Neural cell (in vitro differentiated cells): ENCODE measurements at regions not wholly inside any gene's neighbourhood (a gene's known extent, or its start where the extent isn't known, plus 50 kb on each side); places are given as distances from the start of the nearest gene placed in this dataset.

Experiments
- EP300 ChIP-seq: fragments of 450-650 bp; conservative IDR thresholded peaks from 2 replicates; pipeline ENCODE4 v1.6.1; 2014; ENCODE audit warnings: antibody characterized with exemption, mild to moderate bottlenecking, moderate library complexity; ENCODE audit not compliant: poor library complexity, severe bottlenecking
- EZH2 ChIP-seq: fragments of 200-600, 300-800 bp; shearing (Covaris generic), sonication (generic); IDR thresholded peaks from 2 replicates; pipeline ENCODE4 v1.6.1; 2014; ENCODE audit warnings: antibody characterized with exemption, low read length, borderline replicate concordance, mild to moderate bottlenecking; ENCODE audit not compliant: insufficient read depth, poor library complexity, severe bottlenecking
- RAD21 ChIP-seq: fragments of 450-650 bp; conservative IDR thresholded peaks from 2 replicates; pipeline ENCODE4 v1.6.1; 2014; ENCODE audit warnings: antibody characterized with exemption, mild to moderate bottlenecking, moderate library complexity
- TF ChIP-seq, protein P1 (sequence below): fragments of 450-650 bp; IDR thresholded peaks from 2 replicates; pipeline ENCODE4 v1.5.1; 2014; ENCODE audit warnings: antibody characterized with exemption, mild to moderate bottlenecking, moderate library complexity; ENCODE audit not compliant: poor library complexity, severe bottlenecking
- TF ChIP-seq, protein P2 (sequence below): IDR thresholded peaks from 2 replicates; pipeline ENCODE4 v1.6.1; 2012; ENCODE audit warnings: borderline replicate concordance

DNA sequence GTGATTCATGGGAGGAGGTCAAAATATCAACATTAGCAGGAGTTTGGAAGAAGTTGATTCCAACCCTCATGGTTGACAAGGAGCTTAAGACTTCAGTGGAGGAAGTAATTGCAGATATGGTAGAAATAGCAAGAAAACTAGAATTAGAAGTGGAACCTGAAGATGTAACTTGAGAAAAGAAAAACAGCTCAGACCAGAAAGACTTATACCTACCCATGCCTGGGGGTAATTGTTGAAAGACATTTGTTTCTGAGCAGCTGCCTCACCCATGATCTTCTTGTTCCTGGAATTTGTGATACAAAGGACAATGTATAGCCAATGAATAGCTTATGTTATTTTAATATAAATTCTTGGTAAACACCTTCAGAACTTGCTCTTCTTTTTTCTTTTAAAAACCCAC, 128.6 kb downstream of the LRIG2 start:
- TF ChIP-seq, protein P1, sequence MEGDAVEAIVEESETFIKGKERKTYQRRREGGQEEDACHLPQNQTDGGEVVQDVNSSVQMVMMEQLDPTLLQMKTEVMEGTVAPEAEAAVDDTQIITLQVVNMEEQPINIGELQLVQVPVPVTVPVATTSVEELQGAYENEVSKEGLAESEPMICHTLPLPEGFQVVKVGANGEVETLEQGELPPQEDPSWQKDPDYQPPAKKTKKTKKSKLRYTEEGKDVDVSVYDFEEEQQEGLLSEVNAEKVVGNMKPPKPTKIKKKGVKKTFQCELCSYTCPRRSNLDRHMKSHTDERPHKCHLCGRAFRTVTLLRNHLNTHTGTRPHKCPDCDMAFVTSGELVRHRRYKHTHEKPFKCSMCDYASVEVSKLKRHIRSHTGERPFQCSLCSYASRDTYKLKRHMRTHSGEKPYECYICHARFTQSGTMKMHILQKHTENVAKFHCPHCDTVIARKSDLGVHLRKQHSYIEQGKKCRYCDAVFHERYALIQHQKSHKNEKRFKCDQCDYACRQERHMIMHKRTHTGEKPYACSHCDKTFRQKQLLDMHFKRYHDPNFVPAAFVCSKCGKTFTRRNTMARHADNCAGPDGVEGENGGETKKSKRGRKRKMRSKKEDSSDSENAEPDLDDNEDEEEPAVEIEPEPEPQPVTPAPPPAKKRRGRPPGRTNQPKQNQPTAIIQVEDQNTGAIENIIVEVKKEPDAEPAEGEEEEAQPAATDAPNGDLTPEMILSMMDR = no peak
- TF ChIP-seq EZH2 (no peak), EP300 (no peak), RAD21 (no peak)
- TF ChIP-seq, protein P2, sequence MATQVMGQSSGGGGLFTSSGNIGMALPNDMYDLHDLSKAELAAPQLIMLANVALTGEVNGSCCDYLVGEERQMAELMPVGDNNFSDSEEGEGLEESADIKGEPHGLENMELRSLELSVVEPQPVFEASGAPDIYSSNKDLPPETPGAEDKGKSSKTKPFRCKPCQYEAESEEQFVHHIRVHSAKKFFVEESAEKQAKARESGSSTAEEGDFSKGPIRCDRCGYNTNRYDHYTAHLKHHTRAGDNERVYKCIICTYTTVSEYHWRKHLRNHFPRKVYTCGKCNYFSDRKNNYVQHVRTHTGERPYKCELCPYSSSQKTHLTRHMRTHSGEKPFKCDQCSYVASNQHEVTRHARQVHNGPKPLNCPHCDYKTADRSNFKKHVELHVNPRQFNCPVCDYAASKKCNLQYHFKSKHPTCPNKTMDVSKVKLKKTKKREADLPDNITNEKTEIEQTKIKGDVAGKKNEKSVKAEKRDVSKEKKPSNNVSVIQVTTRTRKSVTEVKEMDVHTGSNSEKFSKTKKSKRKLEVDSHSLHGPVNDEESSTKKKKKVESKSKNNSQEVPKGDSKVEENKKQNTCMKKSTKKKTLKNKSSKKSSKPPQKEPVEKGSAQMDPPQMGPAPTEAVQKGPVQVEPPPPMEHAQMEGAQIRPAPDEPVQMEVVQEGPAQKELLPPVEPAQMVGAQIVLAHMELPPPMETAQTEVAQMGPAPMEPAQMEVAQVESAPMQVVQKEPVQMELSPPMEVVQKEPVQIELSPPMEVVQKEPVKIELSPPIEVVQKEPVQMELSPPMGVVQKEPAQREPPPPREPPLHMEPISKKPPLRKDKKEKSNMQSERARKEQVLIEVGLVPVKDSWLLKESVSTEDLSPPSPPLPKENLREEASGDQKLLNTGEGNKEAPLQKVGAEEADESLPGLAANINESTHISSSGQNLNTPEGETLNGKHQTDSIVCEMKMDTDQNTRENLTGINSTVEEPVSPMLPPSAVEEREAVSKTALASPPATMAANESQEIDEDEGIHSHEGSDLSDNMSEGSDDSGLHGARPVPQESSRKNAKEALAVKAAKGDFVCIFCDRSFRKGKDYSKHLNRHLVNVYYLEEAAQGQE = no peak
